ENCODE measurements at regions not wholly inside any gene's neighbourhood (a gene's known extent, or its start where the extent isn't known, plus 50 kb on each side); places are given as distances from the start of the nearest gene placed in this dataset.

DNA sequence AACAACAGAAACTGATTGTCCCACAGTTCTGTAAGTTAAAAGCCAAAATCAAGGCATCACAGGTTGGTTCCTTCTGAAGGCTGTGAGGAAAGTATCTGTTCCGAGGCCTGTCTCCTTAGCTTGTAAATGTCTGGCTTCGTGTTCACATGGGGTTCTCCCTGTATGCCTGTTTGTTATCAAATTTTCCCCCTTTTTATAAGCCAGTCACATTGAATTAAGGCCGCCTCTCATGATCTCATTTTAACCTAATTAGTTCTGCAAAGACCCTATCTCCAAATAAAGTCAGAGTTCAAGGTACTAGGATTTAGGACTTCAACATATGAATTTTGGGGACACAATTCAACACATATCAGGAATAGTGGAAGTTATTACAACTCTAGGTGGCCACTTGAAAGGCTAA, 331.5 kb downstream of the PIK3R1 start:
- in situ Hi-C loops (cut with HindIII; ENCODE audit: low pct_ligation_motif_present, low sequenced_read_pairs): no loop called here
- TF ChIP-seq CTCF (IDR thresholded peaks at IDR 0.05; ENCODE audit: low read depth, low read length, missing control alignments): no peak
- H3K27ac ChIP-seq: no peak overlapping the region
- H3K36me3 ChIP-seq (replicated peaks): no peaks in the 10 kb centered on the region
- no peaks in the 10 kb centered on the region for H3K27me3 ChIP-seq (replicated peaks)
- H3K4me3 ChIP-seq (ENCODE audit: low read depth, low read length): no peak overlapping the region
- DNase-seq: no peak

DNA sequence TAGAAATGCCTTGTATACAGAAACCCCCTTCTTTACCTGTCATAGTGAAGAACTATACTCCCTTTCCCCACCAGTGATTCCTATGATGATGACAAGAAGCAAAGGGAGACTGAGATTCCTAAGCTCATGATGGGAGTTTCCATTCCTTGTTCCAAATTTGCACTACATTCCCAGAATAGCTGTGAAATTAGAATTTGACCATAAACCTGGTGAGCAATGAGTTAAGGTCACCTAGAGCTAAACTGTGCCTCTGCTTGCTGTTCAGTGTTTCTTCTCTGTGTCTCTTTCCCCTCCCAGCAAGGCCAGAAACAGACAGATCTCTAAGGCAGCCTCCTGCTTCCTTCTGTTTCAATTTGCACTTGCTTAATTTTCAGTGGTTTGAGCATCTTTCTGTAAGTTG, 332.1 kb downstream of the PIK3R1 start:
- no peak for TF ChIP-seq CTCF (IDR thresholded peaks at IDR 0.05; ENCODE audit: low read depth, low read length, missing control alignments)
- in situ Hi-C loops (cut with HindIII; ENCODE audit: low pct_ligation_motif_present, low sequenced_read_pairs): no loop called here
- Histone ChIP-seq H3K27me3 (replicated peaks) (no peaks in the 10 kb centered on the region), H3K27ac (no peak overlapping the region), H3K36me3 (replicated peaks) (no peaks in the 10 kb centered on the region), H3K4me3 (ENCODE audit: low read depth, low read length) (no peak overlapping the region)
- no peak for DNase-seq

DNA sequence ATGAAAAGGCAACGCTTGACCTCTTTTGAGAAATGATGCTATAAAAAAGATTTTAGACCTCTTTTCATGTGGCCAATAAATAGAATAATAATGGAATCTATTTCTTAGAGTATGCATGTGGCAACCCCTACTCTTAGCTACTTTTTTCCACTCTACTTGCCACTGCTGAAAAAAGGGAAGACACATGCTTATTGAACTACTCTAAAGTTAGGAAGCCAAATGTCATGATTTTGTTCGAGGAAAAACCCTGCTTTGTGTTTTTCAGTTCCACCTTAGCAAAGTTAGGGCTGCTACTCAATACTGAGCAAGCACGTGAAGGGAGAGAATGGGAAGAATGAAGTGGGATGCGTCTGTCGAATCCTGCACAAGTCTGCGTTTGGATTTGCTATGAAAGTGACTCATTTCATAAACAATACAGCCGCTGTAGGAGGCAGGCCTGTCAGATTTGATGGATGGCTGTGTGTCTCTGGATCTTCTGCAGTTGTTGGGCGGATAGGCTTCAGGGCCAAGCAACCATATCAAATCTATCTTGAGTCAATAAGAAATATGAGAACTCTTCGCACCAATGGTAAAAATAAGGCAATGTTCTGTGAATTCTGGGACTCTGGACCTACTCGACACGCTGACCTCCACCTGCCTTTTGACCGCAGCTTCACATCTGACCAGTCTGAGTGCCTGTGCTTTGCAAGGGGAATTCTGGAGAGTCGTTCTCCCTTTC, 333.6 kb downstream of the PIK3R1 start:
- DNase-seq: peak; percentile 62
- in situ Hi-C loops (cut with HindIII; ENCODE audit: low pct_ligation_motif_present, low sequenced_read_pairs): no loop called here
- Histone ChIP-seq H3K4me3 (ENCODE audit: low read depth, low read length) (no peak overlapping the region), H3K36me3 (replicated peaks) (no peaks in the 10 kb centered on the region), H3K27ac (no peak overlapping the region), H3K27me3 (replicated peaks) (no peaks in the 10 kb centered on the region)
- no peak for TF ChIP-seq CTCF (IDR thresholded peaks at IDR 0.05; ENCODE audit: low read depth, low read length, missing control alignments)

DNA sequence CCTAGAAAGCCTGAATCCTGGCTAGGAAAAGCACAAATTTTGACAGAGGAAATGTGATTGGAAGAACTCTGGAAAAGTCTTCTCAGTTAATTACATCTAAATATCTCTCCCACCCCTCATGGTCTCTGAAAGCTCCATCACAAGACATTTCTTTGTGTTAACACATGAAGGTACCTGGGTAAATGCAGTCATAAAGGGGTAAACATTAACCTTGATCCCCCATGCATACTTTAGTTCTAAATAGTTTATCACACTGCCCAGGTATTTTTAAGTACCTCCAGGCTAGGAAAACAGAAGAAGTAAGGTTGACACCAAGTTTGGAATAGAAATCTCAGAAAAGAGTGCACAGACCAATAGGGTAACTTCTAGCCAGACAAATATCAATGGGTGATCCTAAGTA, 334.5 kb downstream of the PIK3R1 start:
- no peak overlapping the region for H3K4me3 ChIP-seq (ENCODE audit: low read depth, low read length)
- DNase-seq: no peak
- H3K27me3 ChIP-seq (replicated peaks): no peaks in the 10 kb centered on the region
- H3K36me3 ChIP-seq (replicated peaks): no peaks in the 10 kb centered on the region
- no peak overlapping the region for H3K27ac ChIP-seq
- no peak for TF ChIP-seq CTCF (IDR thresholded peaks at IDR 0.05; ENCODE audit: low read depth, low read length, missing control alignments)
- in situ Hi-C loops (cut with HindIII; ENCODE audit: low pct_ligation_motif_present, low sequenced_read_pairs): no loop called here

DNA sequence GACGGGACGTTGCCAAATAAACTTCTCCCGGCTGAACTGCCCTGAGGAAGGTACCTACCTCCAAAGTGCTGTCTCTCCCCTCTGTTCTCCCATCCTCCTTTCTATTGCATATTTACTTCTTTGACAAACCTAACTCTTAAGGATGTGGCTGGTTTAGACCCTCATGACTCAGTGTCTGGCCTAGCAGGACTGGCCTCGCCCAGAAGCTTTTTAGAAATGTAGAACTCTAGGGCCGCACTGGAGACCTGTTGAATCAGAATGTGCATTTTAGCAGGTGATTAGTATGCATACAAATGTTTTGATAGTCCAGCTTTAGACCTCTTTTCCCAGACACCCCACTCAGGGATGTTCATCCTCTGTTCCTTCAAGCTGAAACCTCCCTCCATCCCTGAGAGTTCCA, 335.9 kb downstream of the PIK3R1 start:
- no peak for DNase-seq
- Histone ChIP-seq H3K27ac (no peak overlapping the region), H3K27me3 (replicated peaks) (no peaks in the 10 kb centered on the region), H3K36me3 (replicated peaks) (no peaks in the 10 kb centered on the region), H3K4me3 (ENCODE audit: low read depth, low read length) (no peak overlapping the region)
- no peak for TF ChIP-seq CTCF (IDR thresholded peaks at IDR 0.05; ENCODE audit: low read depth, low read length, missing control alignments)
- in situ Hi-C loops (cut with HindIII; ENCODE audit: low pct_ligation_motif_present, low sequenced_read_pairs): no loop called here
